SW 1271 (cell line): ENCODE measurements at regions not wholly inside any gene's neighbourhood (a gene's known extent, or its start where the extent isn't known, plus 50 kb on each side); places are given as distances from the start of the nearest gene placed in this dataset.
A peak's percentile ranks its signal among the peaks of the same experiment; 100 is the strongest.

Experiments
- DNase-seq, 2 experiments: peaks; one replicate each; lab custom pipeline; 2025; lab: John Stamatoyannopoulos, UW

DNA sequence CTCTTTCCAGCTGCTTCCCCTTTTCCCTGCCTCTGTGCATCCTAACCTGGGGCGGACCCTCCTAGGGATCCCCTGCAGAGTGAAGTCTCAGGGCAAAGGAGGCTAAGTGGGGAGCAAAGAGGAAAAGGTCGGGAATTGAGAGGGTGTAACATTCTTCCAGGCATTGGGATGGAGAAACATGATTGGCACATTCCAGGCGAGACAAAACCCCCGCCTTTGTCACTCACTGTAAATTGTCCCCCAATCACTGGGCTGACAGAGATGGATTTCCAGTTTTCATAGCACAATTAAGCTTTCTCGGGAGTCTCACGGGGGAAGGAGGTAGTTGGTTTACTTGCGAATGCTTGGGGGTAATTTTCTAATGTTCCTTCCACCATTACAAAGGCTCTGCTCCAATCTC lies 74.9 kb downstream of the MIAT start:
- DNase-seq: no peak

DNA sequence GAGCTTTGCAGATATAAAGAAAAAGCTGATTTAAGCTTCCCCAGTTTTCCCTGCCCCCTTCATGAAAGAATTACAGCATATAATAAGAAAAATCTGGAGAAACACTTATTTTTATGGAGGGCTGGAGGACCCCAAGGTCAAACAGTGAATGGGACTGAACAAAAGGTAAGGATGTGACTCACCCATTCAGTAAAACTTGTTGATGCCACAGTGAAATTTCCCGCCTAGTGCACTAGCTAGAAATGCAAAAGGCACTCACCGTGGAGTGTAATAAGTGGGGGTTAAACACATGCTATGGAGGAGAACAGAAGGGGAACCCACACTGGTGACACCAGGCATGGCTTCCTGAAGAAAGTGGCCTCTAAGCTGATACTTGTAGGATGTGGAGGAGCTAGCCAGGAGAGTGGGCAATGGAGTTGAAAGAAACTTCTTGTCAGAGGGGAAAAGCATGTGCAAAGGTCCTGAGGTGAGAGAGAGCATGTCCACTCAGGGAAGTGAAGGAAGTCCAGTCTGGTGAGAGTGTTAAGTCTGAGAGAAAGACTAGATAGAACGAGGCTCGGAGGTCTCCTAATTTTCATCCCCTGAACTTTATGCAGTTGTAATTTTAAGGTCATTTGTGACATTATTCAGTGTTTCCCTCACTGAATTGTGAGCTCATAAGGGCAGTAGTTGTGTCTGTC lies 77.1 kb downstream of the MIAT start:
- no peak for DNase-seq

DNA sequence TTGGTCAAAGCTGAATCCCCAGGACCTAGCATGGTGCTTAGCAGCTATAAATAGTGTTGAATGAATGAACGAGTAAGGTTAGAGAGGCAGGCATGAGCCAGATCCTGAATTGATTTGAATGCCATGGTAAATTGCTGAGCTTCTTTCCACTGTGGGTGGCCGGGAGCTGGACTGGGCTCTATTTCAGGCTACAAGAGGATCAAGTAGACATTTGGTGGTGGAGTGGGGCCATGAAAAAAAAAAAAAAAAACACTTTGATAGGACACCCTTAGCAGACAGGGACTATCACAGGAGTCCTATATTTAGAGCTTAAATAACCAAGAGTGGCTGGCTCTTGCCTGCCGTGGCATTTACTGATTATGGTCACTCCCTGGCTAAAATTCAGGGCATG lies 77.6 kb downstream of the MIAT start:
- DNase-seq: no peak

DNA sequence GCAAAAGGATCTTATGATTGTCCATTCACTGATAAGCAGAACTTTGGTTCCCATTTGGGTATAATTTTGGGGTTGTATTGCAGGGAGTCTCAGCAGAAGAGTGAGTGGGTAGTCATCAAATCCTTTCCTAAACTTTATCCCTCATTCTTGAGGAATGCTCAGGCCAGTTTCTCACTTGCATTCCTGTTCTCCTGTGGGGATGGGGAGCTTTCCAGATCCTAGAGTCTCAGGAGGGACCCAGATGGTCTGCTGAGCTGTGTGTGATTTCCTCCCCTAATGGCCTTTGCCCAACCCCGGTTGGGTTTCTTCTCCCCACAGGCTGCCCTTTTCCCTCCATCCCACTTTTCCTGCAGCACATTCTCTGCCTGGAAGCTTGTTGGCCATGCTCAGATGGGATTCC lies 79.9 kb downstream of the MIAT start:
- DNase-seq: no peak

DNA sequence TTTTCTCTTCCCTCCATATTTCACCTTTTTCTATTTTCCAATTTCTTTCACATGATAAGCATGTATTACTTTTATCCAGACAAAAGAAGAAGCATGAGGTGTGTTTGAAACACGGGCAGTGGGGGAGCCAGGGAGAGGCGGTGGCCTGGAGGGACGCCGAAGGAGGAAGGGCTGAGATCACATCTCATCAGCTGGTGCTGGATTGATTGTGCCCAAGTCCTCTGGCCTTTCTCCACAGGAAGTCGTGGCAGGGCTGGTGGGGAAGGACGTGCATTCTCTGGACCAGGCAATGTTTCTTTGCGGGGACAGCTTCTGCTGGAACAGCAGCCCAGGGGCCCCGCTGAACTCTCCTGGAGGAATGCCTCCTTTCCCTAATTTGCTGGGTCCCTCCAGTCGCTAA lies 82.9 kb downstream of the MIAT start:
- DNase-seq: no peak

DNA sequence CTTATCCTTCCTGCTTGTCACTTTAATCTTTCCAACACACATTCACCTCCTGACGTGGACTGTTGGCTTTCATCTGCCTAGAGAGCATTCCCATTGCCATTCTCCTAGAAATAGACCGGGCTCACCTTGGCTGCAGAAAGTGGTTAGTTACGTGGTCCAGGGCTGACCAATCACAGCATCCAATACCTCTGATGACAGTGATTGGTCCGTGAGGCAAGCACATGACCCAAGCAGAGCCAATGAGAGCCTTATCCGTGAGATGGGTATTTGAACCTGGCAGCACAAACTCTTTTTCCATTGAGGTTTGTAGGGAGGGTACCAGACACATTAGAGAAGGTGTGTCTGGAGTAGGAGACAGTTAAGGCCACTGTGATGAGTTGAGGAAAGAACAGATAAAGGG lies 85.8 kb downstream of the MIAT start:
- no peak for DNase-seq

DNA sequence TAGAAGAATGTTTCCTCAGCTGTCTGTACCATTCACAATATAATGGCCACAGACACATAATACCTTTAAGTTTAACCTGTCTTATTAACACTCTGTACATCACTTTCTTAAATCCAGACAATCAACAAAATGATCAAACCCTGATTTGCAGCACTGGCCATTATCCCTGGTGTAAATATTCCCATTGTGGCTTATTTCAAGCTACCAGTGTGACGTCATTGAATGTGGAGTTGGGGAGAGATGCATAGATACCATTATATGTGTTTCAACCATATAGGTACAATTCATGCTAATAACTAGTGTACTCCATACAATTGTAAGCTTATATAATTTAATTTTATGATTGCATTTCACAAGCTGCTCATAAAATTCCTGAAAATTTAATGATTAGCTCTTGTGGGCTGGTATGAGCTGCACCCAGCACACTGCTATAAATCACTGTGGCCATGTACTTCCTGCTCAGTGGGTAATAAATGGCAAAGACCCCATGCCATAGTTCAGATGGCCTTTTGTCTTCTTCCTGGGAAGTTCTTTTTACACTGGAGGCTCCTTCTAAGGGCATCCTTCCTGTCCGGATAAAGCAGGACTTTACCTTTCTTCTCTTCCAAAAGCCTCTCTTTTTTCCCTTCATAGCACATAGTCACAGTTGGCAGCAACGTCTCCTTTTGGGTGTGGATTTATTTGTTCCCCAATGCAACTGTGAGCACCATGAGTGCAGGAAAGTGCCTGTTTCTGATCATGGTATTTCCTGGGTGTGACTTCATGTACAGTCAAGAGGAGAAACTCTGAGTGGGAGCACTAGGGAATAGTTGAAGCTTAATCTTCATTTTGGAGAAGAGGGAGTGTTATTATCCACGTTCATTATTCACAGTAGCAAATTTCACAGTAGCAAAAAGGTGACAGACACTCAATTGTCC lies 87.8 kb downstream of the MIAT start:
- no peak for DNase-seq

DNA sequence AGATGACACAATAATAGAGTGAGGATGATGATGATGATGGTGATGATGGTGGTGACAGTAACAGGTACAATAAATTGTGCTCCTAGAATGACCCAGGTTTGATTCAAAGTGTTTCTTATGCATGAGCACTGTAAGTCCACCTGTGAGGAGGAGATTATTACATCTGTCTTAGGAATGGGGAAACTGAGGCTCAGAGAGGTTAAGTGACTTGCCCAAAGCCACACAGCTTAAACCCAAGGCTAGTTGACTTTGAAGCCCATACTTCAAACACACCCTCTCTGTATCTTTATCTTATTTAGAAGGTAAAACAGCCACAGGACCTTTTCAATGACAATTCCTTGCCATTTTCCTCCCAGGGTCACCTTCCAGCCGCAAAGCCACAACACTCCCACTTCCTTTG lies 88.9 kb downstream of the MIAT start:
- DNase-seq: no peak

DNA sequence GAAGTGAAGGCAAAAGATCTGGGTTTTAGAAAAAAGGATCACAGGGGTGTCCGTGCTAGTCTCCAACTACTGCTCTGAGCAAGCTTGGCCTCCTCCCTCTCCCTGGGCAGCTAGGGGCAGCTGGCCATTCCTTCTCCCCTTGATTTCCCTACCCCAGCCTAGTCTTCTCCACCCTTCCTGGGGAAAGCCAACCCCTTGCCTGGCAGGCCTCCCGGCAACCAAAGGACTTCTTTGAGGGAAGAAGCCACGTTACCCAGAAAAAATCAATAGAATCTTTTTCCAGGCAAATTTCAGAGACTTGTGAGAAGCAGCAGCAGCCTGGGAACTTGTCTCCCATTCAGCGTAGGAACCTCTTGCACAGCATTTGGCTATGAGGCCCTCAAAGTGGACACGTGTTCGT lies 91.5 kb downstream of the MIAT start:
- no peak for DNase-seq

DNA sequence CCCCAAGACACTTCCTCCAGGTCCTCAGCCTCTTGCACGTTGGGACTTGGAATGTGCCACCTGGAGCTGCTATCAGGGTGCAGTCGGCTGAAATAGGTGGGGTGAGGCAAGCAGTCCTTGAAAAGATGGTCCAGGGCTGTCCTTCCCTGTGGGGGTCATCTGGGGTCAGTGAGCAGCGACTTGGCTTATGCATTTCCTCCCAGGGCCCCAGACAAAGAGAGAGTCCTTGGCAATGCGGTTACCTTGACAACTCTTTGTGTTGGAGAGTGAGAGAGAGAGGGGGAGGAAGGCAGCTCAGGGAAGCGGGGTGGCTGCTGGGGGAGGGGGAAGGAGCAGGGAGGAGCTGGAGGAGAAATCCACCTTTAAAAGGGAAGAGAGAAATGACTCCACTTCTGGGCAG lies 93.8 kb downstream of the MIAT start:
- DNase-seq: no peak

DNA sequence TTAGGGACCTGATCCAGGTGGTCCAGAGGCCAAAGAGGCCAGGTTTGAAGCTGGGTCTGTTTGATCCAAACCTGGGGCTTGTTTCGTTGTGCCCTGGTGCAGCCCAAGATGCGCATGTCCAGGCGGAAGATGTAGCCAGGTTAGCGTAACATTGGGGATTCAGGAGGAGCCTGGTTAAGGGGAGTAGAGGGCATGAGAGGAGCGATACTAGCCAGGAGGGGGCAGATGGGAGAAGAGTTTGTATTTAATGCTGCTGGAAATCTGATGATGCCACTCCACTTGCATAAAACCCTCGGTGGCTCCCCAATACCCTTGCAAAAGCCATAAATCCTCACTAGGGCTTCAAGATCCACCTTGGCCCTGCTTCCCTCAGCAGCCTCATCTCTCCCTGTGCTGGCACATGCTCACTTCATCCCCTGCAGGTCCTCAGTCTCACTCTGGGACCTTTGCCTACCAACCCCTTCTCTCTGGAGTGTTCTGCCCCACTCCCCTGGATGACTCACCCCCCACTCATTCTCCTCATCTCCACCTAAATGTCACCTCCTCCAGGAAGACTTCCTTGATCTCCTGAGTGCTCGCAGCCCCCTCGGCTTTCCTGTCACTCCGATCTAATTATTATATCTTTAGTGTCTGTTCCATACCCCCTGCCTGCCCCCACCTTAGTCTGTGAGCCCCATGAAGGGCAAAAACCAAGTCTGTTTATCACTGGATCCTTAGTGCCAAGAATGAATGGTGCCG lies 95.9 kb downstream of the MIAT start:
- DNase-seq: no peak

DNA sequence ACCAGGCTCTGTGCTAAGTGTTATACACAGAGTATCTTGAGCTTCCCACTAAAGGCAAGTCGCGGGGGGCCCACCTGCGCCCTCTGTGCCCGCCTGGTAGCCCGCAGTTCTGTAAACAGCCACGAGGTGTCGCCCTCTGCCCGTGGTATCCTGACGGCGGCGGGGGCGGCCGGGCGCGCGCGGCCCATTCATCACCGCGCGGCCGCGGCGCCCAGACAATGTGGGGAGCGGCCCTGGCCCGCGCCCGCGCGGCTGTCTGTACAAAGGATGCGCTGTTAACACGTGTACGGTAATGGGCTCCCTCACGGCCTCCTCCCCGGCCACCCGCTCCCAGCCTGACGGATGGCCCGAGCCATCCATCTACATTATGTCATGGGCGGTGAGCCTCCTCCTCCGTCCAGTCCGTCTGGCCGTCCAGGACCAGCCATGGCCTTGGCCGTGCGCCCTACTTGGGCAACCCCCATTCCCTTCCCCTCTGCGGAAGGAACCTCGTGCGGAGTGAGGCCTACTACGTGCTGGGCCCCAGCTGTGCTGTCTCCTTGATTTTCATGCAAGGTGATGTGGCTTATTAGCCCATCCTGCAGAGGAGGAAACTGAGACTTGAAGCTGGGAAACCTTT lies 99.4 kb downstream of the MIAT start:
- DNase-seq: no peak

DNA sequence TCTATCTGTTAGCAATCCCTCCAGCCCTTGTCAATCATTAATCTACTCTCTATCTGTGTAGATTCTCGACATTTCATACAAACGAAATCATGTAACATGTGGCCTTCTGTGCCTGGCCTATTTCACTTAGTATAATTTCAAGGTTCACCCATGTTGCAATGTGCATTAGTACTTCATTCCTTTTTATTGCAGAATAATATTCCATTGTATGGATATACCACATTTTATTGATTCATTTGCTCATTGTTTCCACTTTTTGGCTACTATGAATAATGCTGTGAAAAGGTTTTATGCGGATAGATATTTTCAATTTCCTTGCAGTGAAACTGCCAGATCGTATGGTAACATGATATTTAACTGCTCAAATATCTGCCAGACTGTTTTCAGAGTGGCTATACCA lies 100.1 kb downstream of the MIAT start:
- DNase-seq: no peak

DNA sequence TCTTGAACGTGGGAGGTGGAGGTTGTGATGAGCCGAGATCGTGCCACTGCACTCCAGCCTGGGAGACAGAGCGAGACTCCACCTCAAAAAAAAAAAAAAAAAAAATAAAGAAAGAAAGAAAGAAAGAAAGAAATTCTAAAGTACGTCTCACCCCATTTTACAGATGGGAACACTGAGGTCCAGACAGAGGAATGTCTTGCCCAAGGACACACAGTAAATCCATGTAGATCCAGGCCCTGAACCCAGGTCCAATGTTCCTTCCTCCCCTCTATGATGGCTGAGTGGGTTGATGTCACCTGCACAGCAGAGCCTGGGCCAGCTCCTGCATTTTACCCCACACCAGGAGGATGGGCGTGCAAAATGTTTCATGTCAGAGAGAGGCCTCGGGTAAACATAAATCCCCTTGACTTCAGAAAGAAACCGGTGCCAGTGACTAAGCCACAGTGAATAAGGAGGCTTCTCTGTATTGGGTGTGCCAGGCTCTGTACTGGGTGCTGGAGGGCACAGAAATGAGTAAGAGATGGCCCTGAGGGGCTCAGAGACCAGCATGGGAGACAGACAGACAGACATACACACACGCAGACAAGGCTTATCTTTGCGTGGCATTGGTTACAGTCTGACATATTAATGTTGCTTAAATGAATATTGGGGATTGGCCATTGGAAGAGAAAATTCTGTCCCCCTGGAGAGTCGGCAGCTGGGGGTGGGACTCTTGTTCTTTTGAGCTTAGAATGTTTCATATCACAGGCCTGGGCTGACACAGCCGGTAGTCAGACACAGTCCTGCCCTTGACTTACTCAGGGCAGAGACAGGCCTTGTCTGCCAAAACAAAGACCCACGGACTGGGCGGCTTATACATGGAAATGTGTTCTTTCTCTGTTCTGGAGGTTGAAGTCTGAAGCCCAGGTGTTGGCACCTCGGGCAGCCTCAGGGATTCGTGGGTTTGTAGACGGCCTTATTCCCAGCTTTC lies 105.4 kb downstream of the MIAT start:
- no peak for DNase-seq

DNA sequence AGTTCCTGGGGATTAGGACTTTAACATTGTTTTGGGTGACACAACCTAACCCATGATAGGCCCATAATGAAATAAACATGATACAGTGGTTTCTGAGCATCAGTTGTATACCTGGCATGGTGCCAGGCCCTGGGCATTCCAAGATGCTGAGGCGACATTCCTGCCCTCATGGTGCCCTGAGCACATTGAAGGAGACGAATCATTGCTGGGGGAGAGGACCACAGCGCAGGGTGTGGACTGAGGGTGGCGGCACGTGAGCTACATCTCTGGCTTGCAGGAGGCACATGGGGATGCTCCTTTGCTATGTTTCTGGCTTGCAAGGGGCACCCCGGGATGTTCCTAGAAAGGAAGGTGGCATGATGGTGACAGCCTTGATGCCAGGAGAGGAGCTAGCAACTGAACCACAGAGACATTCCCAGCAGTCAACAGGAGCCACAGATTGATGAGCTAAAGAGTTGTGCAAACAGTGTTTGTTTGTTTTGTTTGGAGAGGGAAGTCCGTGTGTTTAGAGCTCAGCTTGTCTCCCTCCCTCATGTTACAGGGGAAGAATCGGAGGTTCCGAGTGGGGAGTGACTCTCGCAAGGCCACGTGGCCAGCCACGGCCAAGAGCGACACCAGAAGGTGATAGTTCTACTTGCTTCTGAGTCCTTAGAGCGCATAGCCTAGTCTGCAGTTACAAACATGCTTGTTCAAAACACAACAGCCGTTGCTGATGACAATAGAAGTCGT lies 106.4 kb downstream of the MIAT start:
- peak in 1 of 2 experiments; percentile 20 for DNase-seq

DNA sequence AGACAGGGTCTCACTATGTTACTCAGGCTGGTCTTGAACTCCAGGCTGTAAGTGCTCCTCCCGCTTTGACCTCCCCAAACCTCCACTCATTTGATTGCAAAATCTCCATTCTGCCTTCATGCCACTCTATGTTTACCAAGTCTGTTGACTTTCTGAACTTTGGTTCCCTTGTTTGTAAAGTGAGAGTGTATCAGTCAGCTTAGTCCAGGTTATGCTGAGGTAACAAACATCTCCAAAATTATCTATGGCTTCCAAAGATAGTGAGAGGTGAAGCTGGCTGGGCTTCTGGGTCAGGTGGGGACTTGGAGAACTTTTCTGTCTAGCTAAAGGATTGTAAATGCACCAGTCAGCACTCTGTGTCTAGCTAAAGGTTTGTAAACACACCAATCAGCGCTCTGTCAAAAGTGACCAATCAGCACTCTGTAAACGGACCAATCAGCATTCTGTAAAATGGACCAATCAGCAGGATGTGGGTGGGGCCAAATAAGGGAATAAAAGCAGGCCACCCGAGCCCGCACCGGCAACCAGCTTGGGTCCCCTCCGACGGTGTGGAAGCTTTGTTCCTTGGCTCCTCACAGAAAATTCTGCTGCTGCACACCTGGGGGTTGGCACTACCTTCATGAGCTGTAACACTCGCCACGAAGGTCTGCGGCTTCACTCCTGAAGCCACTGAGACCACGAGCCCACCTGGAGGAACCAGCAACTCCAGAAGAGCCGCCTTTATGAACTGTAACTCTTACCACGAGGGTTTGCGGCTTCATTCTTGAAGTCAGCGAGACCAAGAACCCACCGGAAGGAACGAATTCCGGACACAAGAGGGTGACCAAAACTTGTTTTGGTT lies 109.3 kb downstream of the MIAT start:
- no peak for DNase-seq

DNA sequence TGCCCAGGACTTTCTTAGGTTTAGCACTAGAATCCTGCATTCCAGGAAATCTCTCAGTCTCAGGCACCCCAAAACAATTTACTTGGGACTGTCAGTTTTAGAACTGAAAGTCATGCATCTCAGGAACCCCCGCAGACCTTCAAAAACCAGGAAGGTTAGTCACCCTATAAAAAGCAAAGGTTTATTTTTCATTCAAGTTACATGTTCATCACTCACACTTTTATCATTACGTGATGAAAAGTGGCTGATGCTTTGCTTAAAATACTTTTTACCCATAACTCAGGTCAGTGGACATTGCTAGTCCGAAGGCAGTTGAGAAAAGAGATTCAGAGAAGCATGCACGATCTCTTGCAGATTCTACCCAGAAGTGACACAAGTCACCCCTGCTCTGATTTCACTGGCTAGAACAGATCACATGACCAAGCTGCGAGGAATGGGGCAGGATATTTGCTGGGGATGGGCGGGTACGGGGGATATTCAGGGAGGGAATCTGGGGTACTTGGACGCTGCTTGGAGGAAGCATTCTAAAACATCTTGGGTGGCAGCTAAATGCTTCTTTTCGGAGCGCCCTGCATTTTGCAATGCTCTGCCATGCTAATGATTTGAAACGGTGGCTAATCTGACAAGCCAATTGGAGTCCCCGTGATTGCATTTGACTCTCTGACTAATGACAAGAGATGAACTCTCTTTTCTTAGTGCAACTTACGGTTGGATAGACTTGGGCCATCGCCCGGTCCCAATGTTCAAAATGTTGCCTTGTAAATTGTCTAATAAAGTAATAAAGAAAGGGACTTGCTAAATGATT lies 110.2 kb downstream of the MIAT start:
- no peak for DNase-seq

DNA sequence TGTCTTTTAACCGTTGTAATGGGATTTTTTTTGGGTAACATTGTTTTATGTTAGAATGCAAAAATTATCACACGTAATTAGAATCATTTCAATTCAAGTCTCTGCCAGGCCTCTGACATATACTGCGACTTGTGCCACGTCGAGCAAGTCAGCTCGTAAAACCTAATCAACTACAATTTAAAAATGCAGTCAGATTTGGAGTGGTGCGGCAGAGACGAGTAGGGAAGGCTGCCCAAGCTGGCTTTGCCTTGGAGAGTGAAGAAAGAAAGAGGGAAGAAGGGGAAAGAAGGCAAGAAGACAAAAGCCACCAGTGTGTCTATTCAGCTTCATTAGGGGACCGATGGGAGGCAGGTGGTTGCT lies 110.7 kb downstream of the MIAT start:
- DNase-seq: no peak

DNA sequence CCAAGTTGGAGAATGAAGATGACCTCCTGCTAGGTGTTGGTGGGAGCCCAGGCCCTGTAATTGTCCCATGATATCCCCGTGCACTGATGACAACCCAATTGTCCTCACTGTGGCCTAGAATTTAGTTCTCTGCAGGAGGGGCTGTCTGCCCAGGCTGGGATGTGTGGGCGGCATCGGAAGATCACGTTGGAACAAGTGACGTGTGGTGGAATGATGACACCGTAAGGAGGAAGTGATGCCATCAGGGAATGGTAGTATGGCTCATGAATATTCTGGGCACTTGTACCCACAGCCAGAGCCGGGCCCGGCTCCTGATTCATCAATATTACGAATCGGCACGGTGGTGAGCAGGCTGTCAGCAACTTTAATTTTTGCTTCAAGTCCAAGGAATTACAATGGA lies 111.6 kb downstream of the MIAT start:
- no peak for DNase-seq
